Stimulated activated CD4-positive, alpha-beta T cell treated with anti-CD3 and anti-CD28 coated beads, TNF-alpha, amount 100 ng/mL, for 24 hours (primary cell): ENCODE measurements at regions not wholly inside any gene's neighbourhood (a gene's known extent, or its start where the extent isn't known, plus 50 kb on each side); places are given as distances from the start of the nearest gene placed in this dataset.
"Not testable (repeated sequence)": the region's sequence is repeated elsewhere in the genome, so short reads cannot be mapped to it uniquely, and the experiment has no call there.

Experiments used
- DNase-seq, 3 experiments: peaks; one replicate each; pipeline ENCODE4 v3.0.0-alpha.2; 2020; ENCODE audit warnings: low read depth in 3 of 3

DNA sequence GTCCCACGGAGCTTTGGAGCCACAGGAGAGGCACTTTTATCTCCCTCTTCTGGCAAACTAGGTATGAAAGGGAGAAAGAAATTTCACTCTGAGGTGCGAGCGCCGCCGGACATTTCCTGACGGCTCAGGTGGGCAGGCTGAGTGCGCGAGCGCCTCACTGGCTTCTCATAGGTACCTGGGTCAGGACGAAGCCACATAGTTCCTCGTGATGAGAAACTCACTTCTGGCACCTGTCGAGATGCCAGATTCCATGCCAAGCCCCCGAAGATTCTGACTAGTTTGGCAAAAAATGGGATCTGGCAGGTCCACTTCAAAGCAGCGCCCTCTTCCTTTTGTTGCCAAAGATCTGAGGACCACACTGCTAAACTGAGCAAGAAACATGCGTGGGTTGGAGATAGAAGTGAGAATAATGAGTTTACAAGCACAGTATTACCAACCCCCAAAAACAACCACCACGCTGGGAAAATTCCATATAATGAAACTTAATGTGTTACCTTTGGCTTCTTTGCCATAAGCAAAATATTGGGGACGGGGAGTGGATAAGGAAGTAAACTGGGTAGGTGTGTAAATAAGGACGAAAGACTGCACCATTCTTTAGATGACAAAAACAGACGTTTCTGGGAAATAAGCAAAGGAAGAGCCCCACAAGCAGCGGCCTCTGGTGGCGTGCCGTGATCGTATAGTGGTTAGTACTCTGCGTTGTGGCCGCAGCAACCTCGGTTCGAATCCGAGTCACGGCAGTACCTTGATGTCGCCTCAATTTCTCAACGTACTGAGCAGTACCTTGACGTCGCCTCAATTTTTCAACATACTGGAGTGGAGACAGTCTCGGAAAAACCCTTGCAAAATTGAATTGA is 89.8 kb upstream of the PRSS16 start:
- DNase-seq = peak; percentile 71 to 82 (median 75)

DNA sequence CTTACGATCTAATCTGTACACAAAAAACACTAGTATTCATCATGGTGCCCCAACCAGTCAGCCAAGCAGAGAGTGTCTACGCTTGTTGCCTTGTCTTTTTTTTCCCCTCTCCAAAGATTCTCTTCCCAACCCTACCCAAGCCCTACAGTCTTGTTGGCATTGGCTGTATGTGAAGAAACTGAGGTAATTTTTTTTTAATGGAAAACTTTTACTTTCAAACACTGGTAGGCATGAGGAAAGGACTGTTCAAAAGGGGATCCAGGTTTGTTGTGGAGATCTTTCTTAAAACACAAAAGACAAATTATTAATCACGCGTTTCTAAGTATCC is 89.2 kb upstream of the PRSS16 start:
- no peak for DNase-seq

DNA sequence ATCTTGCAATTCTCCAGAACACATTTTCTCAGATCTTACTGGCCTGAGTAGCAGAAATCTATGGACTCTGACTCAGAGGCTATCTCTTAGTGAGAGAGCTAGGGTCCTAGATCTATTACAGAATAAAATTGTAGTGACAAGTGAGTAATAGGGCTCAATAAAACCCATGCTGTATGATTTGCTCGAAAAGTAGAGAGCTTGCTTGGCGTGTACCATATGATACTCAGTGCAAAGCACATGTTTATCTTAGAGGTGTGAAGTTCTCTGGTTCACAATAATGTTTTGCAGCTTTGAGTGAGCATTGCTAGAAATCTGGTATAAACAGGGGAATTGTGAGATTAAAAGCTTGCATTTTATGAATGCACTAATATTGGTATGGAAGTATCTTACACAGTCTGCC is 87.8 kb upstream of the PRSS16 start:
- DNase-seq = no peak

DNA sequence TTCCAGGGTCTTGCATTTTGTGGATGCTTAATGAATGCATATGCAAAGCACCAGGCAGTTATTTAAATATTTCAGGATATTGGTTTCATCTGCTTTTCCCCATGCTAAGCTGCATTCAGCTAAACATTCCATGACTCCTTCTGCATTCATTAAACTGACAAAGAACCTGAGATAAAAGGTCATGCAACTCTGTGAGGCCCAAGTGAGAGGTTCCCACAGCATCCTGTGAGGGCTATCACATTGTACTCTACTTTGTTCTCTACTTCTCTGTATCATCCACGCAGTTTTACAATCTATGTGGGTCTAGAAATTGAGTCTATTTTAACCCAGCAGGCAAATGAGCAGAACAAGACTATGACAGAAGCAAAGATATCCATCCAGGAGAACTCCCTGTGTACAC is 86.4 kb upstream of the PRSS16 start:
- no peak for DNase-seq

DNA sequence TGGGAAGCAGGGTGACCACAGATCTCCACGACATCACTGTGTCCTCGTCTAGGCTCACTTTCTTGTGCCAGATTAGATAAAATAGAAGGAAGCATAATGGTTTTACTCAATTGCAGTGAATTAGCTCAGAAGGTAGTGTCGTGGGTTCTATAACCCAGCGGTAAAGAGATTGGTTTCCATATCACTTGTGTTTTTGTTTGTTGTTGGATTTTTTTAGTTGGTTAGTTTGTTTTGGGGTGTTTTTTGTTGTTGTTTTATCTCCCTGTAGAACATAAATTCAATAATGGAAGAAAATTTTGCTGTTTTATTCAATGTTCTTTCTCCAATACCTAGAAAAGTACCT is 85.9 kb upstream of the PRSS16 start:
- DNase-seq = no peak

DNA sequence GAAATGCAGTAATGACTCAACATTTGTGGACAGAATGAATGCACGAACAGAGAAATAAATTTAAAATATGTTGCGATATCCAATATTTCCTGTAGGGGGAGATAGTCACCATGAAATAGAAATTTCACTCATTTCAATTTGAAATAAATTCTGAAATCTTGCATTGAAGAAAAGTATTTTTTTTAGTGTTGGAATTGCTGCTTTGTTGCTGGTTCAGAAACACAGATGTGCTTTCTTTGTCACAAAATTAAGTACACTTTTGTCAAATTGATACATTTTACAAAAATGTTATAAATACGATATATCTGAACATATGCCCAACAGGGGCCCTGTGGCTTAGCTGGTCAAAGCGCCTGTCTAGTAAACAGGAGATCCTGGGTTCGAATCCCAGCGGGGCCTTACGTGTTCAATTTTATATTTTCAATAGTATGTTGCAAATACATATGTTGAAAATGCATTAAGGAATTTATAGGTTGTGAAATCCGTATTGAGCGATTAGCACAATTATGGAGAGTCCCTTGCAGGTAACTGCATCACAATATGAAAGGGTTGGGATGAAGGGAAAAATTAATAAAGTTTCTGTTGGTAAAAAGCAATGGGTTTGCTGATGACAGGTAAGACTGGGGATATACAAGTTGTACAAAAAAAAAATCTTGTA is 85.4 kb upstream of the PRSS16 start:
- DNase-seq = peak in 1 of 3 experiments; percentile 46

DNA sequence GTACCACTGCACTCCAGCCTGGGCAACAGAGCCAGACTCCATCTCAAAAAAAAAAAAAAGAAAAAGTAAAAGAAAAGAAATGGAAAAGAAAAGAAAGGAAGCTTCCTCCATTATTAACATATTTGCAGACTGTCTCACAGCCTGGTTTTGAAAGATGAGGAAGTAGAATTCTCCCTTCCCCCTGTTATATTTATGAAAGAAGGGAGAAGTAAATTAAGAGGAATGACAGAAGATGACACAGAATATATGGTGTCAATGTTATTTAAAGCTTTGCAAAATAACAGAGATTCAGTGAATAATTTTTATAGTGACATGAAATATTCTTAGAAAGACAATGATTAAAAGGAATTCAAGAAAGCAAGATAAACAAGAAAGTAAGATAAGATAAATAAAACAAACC is 83.7 kb upstream of the PRSS16 start:
- DNase-seq = no peak

DNA sequence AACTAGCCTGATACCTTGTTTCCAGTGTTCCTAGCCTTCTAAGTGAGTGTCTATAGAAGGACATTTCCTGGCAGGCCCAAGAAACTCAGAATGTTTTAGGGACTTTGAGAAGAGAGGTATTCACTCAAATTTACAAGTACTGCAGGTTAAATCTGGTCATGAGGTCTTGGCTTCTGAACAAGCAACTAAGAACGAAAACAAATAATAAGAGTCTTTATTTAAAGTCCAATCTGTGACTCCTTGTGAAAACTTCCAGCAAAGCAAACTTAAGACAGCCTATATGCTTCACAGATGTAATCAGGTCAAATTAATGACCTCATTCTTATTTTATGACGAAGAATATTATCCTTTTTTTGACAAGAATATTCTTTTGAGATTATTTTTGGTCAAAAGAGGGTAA is 79.4 kb upstream of the PRSS16 start:
- no peak for DNase-seq

DNA sequence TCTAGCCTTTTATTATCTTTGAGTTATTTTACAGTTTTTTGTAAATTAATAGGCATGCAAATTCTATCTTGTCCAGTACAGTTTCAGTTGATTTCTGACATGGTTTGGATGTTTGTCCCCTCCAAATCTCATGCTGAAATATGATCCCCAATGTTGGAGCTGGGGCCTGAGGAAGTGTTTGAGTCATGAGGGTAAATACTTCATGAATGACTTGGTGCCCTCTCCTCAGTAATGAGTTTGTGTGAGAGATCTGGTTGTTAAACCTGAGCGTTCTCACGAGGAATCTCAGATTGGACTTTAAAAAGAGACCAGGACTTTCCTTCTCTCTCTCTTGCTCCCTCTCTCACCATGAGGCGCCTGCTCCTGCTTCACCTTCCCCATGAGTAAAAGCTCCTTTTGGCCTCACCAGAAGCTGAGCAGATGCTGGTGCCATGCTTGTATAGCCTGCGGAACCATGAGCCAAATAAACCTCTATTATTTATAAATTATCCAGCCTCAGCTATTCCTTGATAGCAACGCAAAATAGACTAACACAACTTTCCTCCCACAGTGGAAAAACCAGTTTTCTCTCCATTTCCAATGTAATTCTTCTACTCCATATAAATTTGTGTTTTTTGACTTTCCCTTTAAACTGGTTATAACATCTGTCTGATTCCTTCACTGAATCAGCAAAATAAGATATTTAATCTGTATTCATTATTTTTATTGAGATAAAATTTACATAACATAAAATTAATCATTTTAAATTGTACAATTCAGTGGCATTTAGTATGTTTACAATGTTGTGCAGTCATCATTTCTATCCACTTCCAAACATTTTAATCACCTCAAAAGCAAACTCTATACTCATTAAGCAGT is 78.7 kb upstream of the PRSS16 start:
- DNase-seq = no peak

DNA sequence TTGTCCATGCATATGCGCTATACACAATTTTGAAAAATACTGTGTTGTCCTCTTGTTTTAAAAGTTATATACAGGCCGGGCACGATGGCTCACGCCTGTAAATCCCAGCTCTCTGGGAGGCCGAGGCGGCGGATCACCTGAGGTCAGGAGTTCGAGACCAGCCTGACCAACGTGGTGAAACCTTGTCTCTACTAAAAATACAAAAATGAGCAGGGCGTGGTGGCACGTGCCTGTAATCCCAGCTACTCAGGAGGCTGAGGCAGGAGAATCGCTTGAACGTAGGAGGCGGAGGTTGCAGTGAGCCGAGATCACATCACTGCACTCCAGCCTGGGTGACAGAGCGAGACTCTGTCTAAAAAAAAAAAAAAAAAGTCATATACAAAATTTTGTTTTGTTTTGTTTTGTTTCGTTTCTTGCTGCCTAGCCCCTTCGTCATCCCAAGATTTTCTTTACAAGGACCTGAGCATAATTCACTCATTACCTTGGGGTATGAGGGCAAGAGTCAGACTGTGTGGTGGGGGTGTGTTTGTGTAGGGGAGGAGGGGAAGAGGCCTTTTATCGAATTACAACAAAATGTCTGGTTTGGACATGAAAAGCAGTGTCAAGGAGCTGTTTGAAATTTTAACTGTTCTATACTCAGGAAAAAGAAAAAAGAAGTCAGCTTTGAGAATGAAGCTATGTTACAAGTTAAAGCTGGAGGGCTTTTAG is 74.8 kb upstream of the PRSS16 start:
- not testable (repeated sequence) for DNase-seq

DNA sequence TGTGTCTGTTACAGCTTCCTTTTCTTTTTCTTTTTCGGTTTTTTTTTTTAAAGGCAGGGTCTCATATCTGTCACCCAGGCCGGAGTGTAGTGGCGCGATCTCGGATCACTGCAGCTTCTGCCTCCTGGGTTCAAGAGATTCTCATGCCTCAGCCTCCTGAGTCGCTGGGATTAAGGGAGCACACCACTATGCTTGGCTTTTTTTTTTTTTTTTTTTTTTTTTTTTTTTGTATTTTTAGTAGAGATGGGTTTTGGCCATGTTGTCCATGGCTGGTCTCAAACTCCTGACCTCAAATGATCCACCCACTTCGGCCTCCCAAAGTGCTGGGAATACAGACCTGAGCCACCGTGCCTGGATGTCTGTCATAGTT is 74.3 kb upstream of the PRSS16 start:
- DNase-seq = not testable (repeated sequence)

DNA sequence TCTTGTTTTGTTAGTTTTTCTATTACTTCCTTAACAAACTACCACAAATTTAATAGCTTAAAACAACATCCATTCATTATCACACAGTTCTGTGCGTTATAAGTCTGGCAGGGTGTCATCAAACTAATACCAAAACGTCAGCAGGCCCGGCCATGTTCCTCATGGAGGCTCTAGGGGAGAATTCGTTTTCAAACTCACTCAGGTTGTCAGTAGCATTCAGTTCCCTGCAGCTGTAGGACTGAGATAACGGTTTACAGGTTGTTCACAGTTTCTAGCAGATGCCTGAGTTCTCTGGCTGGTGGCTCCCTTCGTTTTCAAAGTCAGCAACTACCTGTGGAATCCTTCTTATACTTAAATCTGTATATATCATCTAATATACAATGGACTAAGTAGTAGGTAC is 72.5 kb upstream of the PRSS16 start:
- no peak for DNase-seq

DNA sequence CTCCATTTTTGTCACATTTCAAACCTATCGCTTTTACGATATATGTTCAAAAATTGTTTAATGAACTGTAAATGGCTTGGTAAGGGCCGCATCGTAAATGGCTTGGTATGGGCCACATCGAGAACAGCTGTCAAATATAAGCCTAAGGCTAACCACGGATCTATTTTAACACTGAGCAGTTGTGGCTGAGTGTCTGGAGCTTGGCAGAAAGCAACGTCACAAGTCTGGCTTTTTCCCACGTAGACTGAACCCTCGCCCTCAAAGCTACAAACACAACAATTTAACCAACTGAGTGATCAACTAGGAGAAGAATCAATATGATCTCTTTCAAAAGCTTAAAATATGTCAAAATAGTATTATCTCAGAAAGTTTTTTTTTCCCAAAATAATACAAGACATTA is 71.4 kb upstream of the PRSS16 start:
- DNase-seq = no peak

DNA sequence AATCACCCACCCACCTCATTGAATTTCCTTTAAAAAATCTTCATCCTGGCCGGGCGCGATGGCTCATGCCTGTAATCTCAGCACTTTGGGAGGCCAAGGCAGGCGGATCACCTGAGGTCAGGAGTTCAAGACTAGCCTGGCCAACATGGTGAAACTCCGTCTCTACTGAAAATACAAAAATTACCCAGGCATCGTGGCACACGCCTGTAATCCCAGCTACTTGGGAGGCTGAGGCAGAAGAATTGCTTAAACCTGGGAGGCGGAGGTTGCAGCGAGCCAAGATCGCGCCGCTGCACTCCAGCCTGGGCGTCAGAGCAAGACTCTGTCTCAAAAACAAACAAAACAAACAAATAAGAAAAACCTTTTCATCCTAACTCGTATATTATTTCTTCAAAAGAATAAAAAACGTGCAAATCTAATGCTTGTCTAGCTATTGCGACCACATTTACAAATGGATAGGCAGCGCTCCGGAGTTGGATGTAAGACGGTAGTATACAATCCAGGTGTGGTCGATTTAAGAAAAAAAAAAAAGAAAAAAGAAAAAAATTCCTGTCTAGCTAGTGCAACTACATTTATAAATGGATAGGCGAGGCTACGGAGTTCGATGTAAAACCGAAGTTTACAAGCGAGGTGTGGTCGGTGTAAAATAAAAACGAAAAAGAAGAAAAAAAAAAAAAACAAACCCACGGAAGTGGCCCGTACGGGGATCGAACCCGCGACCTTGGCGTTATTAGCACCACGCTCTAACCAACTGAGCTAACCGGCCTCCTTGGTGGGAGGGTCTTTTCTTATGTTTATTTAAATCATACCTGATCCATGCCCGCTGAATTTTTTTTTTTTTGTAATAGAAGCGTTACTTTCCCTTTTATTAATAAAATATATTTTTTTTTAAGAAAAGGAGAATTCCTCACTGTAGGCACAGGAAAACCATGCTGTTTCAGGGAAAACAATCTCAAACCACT is 70.7 kb upstream of the PRSS16 start:
- peak in 2 of 3 experiments; percentile 29 to 57 for DNase-seq

DNA sequence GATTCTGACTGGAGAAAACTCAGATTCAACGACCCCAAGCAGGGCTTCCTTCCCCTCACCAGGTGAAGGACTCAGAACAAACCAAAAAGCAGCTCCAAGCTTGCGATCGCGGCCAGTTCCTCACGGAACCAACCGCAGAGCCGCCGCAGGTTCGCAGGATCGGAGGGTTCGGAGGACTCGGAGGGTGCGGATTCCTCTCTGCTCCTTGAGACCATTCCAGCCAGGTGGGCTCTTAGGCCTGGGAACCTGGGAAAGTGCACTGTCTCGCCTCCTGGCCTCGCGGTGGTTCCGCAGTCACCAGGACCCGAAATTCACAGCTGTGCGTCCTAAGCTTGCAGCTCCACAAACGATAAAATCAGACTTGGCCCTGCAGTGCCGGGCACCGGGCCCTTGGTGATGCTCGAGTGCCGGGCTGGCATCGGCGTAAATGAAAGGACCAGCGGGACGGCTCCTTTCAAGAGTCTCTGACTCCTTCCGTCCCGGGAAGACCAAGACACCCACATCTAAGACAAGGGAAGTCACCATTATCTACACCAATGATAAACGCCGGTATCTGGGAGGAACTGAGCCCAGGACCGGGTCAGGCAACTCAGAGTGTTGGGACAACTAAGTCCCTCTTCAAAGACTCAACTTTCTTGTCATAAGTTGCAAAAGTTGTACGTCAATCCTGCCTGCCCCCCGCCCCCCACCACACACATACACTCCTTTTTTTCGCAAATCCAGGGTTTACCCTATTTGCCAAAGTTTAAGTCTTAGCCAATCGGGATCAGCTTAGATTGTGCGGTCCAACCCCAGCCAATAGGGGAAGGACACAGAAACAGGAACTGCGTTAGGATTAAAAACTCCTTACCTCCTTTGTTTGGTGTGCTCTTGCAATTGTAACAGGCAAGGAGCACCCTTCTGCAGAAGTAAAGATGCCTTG is 69.8 kb upstream of the PRSS16 start:
- peak; percentile 50 to 71 (median 50) for DNase-seq

DNA sequence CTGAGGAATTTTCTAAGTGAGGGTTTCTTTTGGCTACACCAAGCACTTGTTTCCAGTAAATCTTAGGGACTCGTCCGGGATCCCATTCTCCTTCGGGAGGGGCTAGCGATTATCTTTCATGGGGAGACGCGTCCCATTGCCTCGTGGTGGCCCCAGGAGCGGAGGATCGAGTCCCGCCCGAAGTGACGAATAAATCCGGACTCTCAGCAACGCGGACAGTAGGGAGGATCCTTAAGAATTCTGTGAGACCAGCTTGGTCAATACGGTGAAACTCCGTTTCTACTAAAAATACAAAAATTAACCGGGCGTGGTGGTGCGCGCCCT is 69.1 kb upstream of the PRSS16 start:
- peak in 1 of 3 experiments; percentile 13 for DNase-seq

DNA sequence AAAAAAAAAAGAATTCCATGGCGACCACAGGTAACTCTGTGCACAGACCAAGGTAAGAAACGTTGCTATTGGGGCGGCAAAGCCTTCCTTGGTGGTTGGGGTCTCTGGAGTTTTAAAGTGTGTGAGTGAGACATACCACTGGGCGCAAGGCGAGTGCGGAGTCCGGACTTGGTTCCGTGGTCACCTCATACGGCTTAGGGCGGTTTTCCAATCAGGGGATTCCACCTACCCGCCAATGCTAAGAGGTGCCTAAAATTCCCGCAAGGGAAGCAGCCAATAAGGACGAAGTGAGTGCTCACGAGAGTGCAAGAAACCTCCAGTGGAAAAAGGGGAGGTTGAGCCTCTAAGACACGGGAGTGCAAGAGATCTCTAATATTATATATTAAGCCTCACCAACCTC is 68.6 kb upstream of the PRSS16 start:
- no peak for DNase-seq

DNA sequence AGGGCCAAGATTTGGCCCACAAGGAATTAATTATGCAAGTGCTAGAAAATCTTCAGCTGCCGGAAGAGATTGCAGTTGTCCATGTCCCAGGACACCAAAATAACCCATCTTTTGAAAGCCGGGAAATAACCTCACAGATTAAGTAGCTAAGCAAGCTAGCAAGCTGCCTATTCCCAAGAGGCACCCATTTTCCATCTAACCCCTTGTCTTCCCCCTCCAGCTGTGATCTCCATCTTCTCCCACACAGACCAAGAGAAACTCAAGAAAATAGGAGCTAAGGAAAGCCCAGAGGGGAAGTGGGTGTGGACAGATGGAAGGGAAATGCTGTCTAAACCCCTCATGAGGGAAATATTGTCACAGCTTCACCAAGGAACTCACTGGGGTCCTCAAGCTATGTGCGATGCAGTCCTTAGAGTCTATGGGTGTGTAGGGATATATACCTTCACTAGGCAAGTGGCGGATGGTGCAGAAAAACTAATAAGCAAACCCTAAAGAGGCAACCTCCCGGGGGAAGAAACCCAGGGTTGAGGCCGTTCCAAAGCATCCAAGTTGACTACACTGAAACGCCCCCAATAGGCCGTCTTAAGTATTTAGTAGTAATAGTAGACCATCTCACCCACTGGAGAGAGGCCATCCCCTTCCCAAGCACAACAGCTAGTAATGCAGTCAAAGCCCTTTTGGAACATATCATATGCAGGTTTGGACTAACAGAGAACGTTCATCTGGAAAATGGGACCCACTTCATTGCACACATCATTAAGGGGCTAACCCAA is 64.3 kb upstream of the PRSS16 start:
- DNase-seq = no peak
